GM18505 (cell line): ENCODE measurements at regions not wholly inside any gene's neighbourhood (a gene's known extent, or its start where the extent isn't known, plus 50 kb on each side); places are given as distances from the start of the nearest gene placed in this dataset.

ENCODE experiments used
- ATAC-seq: cut with Tn5 transposase; IDR thresholded peaks from one replicate; pipeline ENCODE4 v1.9.1; 2021; ENCODE audit not compliant: unreplicated experiment
- POLR2A ChIP-seq: IDR thresholded peaks from 4 replicates; pipeline ENCODE4 v1.6.1; 2011; ENCODE audit warnings: borderline replicate concordance; ENCODE audit not compliant: insufficient read depth, insufficient read length; ENCODE audit errors: extremely low read depth

DNA sequence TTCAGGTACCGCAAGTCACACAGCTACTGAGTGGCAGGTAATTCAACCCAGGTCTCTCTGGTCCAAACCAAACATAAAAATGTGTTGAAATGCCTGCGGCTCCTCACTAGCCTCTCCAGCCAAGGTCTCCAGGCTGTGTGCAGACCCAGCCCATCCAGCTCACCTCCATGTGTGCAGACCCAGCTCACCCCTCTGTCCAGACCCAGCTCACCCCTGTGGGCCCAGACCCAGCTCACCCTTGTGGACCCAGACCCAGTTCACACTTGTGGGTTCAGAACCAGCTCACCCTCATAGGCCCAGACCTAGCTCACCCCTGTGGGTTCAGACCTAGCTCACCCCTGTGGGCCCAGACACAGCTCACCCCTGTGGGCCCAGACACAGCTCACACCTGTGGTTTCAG lies 188.0 kb upstream of the ADCY2 start:
- no peak for ATAC-seq
- no peak for TF ChIP-seq POLR2A

DNA sequence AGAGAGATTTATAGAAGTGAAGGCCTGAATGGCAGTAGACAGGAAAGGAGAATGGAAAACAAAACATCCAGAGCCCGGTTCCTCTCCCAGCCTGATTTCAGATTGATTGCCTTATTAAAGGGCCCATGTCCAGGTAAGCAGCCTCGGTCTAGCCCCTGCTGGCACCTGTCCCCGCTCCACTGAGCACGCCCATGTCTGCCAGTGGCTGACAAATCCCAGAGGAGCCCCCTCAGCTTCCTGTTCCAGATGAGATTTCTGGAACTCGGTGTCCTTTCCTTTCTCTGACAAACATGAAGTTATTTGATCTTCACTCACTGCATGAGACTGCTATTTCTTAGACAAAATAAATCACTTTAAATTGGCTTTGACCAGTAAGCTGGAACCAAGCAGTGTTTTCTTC lies 187.0 kb upstream of the ADCY2 start:
- no peak for TF ChIP-seq POLR2A
- ATAC-seq: no peak

DNA sequence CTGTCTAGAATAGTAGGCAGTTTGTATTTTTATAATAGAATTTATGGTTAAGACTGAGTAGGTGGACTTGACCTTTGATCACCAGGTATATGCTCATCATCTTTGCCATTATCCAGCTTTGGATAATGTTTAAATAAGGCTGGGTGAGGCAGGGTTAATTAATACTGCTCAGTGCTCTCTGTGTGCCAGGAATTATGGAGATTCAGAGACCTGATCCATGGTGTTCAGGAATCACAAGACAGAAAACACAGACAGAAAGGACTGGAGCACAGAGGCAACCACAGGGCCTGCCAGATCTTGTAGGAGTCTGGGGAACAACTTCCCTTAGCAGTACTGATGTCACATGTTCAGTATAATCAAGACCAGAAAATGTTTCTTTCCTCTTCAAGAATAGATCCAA lies 186.3 kb upstream of the ADCY2 start:
- no peak for TF ChIP-seq POLR2A
- ATAC-seq: no peak

DNA sequence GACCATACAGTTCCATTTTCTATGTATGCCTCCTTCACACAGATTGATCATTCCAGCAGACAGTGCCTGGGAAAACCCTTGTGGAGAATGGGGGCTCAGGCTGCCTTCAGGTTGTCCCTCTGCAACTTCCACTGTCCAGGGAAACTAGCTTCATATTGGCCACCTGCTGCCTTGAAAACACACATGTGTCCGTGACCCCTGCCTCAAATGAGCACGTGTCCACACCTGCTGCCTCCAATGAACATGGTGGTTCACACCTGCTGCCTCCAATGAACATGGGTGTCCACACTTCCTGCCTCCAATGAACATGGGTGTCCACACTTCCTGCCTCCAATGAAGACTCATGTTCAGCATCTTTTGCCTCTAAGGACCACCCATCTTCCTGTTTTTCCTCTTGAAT lies 185.4 kb upstream of the ADCY2 start:
- no peak for TF ChIP-seq POLR2A
- no peak for ATAC-seq

DNA sequence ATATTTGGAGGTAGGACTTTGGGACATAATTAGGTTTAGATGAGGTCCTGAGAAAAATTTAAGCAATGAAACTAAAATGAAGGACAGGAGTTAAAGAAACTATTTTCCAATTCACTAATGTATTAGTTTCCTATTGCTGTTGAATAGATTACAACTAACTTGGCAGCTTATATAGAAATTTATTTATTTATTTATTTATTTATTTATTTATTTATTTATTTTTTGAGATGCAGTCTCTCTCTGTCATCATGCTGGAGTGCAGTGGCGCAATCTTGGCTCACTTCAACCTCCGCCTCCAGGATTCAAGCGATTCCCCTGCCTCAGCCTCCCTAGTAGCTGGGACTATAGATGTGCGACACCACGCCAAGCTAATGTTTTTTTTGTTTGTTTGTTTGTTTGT lies 182.4 kb upstream of the ADCY2 start:
- no peak for TF ChIP-seq POLR2A
- ATAC-seq: no peak

DNA sequence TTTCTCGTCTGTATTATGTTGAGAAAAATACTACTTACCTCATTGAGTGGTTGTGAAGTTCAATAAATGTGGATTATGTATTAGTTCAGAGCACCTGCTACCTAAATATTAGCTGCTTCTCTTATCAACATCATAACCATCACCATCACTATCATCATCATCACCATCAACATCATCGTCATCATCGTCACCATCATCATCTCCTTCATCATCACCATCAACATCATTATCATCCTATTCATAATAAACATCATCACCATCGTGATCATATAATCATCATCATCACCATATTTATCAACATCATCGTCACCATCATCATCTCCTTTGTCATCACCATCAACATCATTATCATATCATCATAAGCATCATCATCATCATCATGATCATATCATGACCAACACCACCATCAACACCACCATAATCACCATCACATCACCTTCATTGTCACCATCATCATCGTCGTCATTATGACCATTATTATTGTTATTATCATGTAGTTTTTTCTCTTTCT lies 181.0 kb upstream of the ADCY2 start:
- ATAC-seq: no peak
- no peak for TF ChIP-seq POLR2A

DNA sequence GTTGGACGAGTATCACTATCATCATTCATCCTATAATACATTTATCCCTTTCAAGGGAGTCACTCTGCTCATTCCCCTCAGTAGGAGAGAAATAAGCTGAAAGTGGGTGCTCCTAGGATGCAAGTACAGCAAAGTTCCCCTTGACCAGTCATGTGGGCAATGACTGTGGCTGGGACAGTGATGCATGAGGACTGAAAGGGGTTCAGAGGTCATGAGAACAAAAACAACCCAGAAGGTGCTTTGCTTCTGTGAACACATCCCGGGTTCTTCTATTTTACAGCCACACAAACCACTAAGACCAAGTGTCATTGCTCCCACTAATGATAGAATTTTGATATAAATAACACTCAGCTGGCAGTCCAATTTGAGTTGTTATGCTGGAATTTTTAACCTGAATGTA lies 177.8 kb upstream of the ADCY2 start:
- no peak for ATAC-seq
- no peak for TF ChIP-seq POLR2A

DNA sequence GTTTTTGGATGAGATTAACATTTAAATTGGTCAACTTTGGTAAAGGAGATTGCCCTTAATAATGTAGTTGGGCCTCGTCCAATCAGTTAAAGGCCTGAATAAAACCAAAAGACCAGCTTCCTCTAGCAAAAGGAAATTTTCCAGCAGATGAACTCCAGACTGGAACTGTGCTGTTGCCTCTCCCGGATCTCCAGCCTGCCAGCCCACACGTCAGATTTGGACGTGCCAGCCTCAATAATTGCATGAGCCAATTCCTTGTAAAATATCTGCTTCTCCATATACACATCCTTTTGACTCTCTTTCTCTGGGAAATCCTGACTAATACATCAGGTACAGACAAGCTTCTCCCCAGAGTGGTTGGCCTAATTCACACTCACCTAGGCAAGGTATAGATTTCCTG lies 175.8 kb upstream of the ADCY2 start:
- no peak for ATAC-seq
- no peak for TF ChIP-seq POLR2A

DNA sequence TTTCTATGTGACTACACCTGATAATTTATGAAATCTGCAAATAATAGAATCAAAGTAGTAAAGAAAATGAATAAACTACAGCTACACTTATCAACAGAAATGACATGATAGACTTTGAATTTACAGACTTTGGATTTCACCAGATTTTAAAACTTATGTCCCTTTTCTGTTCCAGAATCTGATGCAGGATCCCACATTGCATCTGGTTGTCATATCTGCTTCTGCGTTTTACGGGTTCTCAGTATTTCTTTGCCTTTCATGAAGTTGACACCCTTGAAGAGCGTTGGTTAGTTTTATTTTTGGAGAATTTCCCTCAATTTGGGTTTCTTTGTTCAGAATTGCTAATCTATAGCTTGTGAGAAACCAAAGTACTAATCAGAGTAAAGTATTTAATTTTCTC lies 174.9 kb upstream of the ADCY2 start:
- ATAC-seq: no peak
- no peak for TF ChIP-seq POLR2A

DNA sequence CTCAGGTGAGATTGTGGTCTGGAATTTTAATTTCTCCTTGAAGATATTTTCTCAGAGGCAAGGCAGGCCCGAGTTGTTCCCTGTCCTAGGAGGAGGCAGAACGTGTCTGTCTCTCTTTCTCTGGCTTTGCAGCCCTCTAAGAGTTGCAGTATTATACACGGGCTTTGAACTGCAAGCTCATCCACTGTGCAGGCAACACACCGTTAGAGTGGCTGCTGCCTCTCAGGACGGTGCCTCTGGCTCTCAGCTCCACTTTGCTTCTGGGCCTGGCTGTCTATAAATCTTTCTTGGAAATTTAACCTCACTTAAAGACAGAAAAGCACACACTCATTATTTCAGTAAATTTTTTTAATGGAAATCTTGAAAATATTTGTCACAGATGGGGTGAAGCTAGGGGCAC lies 170.1 kb upstream of the ADCY2 start:
- ATAC-seq: no peak
- TF ChIP-seq POLR2A: no peak

DNA sequence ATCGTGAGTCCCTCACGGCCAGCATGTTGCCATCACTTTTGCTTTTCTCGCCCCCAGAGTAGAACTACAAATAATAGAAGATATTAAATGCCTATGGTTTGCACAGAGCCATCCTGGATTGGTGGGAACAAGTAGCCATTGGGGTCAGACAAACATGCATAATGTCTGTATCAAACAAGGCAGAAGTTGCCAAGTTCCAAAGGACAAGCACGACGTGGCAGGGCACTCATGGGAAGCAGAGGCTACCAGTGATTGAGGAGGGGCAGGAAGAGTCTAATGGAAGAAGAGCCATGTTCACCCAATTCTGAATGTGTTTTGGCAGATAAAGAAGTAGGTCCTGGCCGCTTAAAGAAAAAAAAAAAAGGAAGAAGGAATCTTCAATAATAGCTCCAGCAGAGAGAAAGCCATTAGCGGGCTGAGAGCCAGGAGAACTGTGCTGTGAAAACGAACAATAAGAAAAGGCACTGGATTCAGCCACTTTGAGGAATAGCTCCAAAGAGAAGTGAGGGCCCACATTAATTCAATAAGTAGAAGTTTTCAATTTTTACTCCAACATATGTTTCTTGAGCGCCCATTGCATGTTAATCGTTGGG lies 153.7 kb upstream of the ADCY2 start:
- no peak for TF ChIP-seq POLR2A
- ATAC-seq: no peak

DNA sequence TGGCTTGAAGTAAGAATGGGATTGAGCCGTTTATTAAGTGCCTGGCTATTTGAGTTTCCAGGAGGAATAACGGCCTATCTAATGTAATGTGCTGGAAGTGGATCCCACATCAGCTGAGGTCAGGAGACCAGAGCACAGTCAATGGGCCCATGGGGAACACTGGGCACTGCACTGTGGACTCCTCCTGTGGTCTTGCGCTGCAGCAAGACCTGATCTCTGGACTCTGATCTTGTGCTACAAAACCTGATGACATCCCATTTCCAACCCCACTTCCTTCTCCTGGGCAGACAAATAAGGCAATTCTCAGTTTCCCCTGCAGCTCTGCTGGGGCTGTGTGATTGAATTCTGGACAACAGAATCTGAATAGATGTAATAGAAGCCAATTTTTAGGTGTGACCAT lies 151.7 kb upstream of the ADCY2 start:
- TF ChIP-seq POLR2A: no peak
- ATAC-seq: no peak

DNA sequence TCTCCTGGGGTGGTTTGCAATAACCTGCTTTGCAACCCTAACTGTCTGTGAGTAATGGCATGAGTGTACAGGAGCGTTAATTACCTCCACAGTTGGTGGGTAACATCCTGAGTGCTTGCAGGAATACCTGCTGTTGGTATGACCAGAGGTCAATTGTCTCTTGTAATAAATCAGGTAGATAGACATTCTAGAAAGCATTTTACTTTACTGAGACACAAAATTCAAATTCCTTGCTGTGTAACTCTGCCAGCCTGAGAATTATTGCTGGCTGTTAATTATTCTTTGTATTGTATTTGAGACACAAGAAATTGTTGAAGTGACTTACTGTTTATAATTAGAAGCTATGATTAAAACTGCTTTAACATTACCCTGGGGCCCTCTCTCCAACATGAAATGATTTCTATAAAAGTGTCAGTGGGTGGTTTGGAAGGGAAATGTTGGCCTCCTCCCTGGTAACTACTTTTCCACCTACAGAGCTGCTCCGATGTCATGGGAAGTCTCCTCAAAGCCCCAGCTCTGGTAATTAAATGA lies 150.8 kb upstream of the ADCY2 start:
- no peak for TF ChIP-seq POLR2A
- ATAC-seq: no peak

DNA sequence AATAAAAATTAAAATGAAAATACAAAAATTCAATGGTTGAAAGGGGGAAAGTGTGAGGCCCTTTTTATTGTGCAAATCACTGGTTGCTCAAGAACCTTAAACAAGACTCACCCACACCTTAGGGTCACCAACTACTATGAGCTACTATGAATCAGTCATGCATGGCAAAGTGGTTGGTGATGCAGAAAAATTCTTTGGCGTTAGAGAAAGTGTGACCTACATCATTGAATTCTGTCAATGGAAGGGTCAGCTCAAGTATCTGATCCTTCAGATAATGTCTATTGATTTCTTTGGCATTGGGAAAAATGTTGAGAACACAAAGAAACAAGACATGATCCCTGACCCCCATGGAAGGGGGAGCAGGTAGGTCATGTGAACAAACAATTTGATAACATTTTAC lies 149.7 kb upstream of the ADCY2 start:
- ATAC-seq: no peak
- no peak for TF ChIP-seq POLR2A

DNA sequence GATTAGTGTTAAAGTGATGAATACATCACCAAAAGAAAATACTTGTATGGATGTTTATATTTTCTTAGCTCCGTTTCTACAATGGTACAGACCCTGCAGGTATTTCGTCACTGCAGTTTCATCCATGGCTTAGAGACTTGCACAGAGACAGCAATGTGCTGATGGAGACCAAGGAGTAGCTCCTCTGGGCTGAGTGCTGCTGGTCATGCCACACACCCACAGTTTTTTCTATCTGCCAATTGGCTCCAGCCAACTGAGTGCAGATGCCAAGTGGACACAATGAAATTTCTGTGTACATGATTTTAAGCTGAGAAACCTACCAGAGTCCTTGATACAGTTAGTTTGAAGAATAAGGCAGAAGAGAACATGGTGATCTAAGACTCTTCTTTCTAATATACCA lies 145.9 kb upstream of the ADCY2 start:
- ATAC-seq: no peak
- TF ChIP-seq POLR2A: no peak
